HG03066 (cell line): ENCODE measurements at regions not wholly inside any gene's neighbourhood (a gene's known extent, or its start where the extent isn't known, plus 50 kb on each side); places are given as distances from the start of the nearest gene placed in this dataset.

Source experiments
- ATAC-seq: cut with Tn5 transposase; IDR thresholded peaks from one replicate; pipeline ENCODE4 v1.9.1; 2021; ENCODE audit warnings: low read depth; ENCODE audit not compliant: unreplicated experiment

DNA sequence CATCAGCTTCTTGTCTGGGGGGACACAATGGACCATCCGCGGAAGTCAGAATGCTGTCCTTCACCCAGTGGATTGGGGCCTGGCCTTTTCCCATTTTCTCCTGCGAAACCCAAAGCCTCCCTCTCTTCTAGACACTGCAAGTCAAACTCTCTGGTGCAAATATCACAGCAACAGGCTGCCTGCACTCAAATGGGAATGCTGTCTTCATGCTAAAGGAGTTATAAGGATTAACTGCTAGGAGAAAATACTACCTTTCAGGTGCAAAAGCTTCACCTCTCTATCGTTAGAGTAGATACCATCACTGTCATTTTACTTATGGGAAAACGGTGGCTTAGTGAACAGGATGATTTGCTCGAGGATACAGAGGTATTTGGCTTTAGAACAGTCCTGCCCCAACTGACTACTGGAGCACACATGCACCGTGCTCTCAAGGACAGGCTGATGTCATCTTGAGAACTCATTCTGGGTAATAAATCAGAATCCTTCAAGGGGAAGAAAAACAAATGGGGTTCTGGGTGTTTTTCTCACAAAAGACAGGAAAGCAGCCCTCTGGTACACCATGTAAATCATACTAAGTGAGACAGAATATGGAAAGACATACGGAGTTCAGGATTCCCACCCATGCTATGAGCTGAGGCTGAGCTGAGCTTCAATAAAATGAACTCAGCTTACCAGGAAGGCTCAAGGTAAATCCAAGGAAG, 100.9 kb downstream of the SAMD9 start:
- ATAC-seq: no peak

DNA sequence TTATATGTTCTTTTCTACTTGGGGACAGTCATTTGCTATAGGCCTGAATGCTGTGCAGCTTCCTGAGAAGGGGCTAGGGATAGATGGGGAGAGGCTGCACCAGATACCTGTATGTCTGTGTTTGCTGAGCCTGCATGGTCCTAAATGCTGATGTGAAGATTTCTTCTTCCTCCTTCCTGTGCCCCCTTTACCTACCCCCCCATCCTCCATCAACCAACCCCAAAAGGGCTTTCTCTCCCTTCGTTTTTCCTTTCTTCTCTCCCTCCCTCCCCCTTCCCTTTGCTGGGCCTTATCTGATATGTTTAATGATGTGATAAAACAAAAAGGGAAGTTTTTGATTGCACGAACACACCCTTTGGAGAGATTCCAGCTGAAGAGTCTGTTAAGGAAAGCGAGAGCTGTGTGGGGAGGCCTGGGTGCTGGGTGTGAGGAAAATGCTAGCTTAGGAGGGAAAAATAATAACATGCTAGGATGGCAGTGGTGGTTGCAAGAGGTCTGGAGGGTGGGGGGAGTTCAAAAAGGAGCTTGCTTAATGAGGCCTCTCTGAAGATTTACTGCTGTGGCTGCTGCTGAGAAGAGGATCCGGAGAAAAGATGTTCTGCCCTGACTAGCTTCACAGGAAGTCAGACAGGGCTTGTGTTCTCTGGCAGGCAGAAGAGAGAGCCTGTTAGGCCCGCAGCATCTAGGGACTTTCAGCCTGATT, 101.8 kb downstream of the SAMD9 start:
- ATAC-seq: no peak

DNA sequence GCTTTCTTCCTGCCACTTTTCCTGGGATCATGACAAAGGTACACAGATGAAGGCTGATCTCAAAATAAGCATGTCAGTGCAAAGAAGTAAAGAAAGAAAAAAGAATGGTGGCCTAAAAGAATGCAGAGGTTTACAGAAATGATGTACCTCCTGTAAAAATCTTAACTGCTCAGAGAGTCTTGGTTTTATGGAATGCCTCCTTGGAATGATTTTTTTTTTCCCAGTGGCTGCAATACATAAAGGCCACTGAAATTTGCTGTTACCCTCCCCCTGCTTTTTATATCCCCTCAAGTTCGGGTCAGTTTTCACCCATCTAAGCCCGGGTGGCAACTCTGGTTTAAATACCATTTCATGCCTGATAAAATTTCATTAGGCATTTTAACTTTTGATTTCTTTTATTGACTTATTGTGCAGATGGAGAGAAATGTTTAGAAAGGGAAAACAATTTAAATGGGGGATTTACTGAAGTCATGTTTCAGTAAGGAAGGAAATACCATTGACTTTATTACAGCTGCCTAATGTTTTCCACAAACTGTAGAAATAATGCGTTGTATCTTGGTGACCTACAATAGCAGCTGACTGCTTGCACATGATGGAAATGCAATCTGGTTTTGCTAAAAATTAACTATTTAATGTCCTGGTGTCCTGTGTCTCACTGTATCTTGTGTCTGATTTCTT, 102.5 kb downstream of the SAMD9 start:
- ATAC-seq: no peak

DNA sequence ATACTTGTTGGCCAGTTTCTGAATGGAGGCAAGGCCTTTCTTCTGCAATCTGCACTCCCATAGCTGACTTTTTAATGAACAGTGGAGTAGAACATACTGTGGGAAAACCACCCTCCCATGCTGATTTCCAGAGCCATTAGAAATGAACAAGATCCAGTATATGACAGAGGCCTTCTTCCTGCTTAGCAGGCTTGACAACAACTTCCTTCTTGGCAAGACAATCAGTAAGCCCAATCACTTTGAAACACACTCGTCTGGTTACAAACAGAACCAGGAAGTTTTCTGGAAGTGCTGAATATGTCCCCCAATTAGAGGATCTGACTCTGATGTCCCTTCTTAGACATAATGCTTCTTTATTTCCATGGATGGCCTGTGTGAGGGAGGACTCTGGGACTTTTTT, 103.4 kb downstream of the SAMD9 start:
- ATAC-seq: no peak

DNA sequence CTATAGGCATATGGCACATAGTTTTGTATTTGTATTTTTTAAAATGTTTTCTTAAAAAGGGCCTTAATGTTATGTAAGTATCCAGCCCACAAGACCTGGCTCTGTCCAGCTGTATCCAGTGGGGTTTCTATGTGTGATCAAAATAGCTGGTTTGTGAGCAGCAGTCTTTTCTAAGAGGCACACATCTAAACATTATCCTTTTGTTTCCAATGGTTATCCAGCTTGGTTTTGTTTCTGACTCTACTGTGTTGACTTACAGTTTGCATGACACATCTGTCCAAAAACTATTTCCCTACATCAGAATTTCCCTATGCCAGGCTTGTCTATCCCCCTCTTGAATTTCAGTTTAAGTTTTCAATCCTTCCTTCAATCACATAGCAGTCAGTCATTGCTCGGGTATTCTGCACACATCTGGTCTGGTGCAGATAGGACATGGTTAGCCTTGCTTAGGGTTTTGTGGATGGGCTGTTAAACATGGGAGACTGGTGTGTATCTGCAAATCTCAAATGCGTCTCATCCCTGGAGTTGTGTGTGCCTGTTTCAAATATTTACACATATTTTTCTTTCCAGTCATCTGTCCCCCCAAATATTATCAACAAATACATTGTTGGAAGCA, 104.2 kb downstream of the SAMD9 start:
- no peak for ATAC-seq

DNA sequence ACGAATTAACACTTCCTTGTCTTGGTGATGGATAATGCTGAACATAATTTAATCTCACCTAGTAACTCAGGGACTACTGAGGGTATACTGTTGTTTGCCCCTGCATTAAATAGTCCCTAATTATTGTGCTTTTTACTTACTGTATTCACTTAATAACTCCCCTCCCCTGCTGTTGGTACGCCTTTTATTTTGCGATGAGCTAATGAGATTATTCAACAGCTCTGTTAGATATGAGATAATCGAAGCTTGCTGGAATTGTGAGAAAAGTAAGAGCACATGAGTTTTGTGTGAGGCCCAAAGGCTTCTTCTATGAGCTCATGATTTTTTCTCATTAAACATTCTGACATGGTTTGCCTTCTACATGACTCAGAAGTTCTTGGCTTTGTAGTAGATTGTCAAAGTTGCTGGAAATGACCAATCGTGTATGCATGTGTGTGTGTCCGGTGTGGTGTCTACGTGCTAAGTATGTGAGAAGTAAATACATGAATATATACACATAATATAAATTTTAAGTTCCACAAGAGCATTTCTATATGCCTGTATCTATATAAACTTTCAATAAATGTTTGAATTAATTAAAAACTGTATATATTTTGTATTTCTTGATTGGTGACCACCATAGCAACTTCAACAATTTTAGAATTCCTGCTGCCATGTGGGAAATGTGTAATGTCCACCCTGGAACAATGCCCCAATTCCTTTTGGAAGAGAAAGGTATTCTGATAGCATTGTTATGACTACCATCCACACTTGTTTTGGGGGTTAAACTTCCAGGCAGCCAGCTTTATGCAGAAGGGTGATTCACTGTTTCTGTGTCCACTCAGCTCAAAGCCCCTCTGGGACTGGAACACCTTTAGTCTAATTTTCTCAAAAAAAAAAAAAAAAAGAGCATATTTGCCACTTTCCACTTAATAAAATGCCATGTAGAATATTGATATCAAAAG, 106.2 kb downstream of the SAMD9 start:
- ATAC-seq: no peak

DNA sequence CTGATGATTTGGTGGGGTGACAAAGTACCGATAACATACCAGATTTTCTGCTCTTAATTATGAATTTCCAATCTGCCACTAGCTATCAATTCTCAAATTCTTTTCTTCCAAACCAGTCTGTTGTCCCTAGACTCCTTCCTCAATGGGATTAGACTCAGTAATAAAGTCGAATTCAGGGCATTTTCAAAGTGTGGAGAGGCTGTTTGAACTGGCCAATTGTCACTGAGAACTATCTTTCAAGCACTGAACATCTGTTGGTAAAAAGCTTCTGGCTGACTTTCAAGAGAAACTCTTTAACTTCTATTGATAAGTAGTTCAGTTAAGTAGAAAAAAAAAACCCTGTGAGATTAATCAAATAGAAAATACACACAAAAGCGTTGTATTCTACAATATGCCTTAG, 108.9 kb downstream of the SAMD9 start:
- no peak for ATAC-seq

DNA sequence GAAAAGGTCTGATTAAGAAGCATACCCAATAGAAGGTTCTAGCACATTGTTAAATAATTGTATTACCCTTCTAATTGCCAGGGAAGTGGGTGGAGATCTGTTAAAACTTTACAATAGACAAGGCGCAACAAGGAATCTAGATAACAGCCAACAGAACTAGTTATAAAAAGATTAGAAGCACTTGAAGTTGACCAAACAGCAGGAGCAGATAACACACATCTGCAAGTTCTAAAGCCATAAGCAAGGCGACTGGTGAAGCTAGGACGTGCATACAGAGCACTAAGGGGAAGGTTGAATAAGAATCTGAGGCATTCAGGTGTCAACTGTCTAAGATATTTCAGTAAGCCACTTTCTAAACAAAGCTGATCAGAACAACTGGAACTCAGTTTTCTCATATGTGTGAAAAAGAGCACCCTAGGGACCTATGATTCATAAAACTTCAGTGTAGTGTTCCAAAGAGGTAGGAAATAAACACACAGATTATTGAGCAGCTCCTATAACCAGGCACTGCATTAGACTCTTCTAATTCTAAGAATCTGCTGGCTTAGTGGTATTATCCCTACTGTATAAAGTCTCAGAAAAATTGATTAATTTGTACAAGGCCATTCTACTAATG, 111.2 kb downstream of the SAMD9 start:
- ATAC-seq: no peak

DNA sequence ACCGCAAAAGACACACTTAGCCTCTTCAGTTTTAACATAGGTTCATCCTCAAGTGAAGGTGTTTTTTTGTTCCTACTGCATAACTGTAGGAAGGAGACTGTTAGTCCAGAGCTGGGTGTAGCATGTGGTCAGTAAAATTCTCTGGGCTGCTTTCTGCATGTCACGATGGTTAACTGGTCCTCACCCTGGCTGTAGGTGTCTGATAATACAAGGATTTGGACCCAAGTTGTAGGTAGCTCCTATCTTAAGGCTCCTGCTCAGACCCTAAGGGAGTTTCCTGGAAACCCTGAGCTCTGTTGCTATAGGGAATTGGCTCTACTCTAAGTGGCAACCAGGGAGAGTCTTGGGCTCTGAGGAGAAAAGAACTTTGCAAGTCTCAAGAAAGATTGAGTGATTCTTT, 112.9 kb downstream of the SAMD9 start:
- ATAC-seq: no peak

DNA sequence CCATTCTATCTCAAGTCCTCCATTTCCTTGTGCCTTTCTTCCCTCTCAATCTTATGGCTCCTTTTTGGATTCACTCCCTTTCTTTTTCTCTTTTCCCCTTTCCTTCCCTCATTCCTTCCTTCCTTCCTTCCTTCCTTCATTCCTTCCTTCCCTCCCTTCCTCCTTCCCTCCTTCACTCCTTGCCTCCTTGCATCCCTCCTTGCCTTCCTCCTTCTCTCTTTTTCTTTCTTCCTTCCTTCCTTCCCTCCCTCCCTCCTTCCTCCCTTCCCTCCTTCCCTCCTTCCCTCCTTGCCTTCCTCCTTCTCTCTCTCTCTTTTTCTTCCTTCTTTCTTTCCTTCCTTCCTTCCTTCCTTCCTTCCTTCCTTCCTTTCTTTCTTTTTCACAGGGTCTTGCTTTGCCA, 120.1 kb downstream of the SAMD9 start:
- no peak for ATAC-seq

DNA sequence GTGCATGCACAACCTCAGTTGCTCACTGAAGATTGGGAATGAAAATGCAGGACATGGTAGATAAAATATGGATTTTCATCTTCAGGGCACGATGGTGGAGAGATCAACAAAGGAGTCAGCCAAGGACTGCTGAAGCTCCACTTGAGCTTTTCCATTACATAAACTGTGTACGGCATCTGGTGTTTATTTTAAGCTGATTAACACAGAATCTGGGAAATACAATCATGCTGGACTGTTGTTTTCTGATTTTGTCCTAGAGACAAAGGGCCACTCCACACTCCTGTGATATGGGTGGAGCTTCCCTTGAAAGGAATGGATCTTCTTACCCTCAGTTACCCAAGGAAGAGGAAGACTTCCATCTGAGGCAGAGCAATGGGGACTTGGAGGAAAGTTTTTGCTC, 120.6 kb downstream of the SAMD9 start:
- no peak for ATAC-seq

DNA sequence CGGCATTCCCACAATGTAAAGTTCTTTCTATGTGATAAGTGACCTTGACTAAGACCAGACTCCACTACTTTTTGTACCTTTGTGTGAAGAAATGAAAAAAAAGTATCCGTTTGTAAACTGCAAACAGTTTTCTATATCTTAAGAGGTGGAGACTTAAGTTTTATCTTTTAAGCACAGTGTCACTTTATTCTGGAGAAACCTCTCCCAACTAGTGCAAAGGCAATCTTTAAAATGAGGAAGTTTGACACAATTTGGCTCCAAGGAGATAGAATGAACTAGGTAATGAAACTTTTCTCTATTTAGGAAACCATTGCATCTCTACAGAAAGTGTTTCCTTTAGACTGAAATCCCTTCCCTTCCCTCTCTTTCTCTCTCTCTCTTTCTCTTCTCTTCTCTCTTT, 122.9 kb downstream of the SAMD9 start:
- ATAC-seq: no peak

DNA sequence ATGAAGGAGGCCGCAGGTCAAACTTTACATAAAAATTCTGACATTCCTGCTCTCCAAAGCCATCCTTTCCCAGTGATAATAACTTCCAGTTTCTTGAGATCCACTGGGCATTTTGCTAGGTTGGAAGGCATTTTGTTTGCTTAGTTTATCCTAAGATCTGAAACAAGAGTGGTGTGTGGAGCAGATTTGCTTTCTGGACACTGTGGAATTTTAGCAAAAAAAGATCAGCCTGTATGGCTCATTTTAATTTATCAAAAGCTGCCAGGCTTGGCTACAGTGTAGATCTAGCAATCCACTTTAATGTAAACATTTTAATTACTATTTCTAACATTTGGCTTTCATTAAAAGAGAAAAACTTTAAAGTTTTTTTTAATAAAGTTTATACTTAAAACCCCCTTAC, 124.8 kb downstream of the SAMD9 start:
- no peak for ATAC-seq

DNA sequence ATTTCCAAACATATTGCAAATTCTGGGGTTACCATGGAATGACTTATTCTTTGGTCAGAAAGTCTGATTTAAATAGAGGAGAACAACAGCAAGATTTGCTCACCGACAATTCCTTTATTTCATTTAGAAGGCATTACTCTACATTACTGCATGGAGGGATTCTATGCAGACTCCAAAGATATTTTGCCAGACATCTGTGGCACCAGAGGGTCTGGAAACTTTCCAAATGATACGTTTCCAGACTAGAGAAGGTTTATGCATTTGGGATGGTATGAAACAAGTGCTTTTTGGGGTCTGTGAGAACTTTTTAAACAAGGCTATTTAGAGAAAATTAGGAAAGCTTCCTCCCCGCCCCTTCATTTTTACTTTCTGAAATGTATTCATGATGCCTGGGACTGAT, 125.3 kb downstream of the SAMD9 start:
- ATAC-seq: no peak

DNA sequence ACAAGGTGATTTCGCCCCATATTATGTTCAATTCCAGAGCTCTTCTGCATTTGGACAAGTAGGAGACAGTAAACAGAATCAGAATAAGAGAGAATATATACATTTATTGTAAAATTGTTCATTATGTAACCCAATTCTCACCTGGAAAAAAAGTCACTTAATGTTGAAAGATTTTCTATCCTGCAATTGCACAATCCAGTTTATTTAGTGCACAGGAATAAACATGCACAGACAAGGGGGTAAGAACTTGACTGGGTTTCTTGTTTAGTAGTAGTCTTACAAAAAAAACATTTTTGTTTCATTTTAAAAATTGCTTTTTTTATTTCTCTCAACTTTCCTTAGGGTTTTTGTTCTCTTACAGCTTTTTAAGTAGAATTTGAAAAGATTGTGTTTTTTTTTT, 126.6 kb downstream of the SAMD9 start:
- ATAC-seq: no peak

DNA sequence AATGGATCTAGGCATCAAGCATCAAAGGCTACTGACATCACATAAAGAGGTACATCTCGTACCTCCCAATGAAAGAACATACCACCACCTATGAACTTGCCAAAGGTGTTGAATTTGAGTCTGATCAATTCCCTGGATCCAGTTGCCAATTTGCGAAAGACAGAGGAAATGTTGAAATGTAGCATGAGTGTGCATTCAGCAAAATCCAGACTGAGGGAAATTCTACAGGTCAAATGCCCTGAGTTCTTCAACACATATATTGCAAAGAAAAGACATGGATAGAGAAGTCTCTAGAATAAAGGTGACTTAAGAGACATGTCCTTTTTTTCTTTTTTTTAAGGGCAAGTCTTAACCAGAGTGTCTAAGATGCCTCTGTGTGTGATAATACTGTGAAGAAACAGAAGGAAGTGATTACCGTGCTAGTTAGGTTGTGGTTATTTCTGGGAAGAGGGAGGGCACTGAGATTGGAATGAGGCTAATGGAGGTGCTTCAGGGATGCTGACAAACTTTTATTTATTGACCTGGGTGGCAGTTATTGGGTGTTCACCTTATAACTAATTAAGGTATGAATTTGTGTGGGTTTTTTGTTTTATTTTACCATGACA, 128.7 kb downstream of the SAMD9 start:
- no peak for ATAC-seq

DNA sequence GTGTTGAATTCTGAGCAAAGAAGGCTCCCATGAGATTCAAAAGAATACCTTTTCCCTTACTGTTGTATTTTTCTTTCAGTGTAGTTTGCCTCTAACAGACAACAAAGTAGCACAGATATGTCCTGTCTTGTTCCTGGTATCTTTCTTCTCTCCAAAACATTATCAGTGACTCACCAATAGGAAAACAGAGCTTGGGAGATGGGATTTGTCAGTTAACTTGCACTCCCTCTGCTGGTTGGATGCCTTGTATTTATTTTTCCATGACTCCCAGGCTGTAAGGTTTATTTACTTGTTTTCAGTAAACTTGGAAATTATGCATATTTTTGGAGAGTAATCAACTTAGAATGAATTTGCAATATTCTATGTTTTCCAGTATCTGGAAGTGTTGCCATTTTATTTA, 129.7 kb downstream of the SAMD9 start:
- ATAC-seq: no peak

DNA sequence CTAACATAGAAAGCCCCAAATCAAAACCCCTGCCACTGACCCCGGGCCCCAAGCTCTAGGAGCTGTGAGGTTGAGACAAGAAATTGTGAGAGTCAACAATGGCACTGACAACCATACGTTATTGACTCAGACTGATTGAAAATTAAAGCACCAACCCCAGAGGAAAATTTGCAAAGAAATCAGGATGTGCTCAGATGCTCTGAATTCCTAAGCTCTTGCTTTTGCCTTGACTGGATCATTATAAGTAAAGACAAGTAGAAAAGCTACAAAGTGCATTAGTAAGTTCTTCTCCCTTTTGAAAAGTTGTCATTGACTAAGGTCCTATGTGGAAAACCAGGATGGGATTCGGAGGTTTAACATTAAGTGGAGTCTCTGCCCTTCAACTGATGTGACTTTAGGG, 130.2 kb downstream of the SAMD9 start:
- no peak for ATAC-seq

DNA sequence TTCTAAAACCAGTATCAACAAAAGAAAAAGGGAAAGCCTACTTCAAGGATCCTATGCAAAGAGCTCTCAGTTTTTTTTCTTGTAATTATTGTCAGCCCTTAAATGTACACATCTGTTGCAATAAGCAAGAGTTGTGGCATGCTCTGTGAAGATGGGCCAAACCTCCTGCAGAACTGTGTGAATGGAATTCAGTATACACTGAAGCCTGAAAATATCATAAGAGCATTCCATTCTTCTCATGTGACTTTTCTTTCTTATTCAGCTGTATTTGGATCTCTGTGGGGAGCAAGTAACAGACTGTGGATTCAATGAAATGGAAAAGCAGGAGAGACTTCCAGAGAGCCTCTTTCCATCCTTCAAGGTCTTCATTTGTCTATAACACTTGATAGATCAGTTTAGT, 130.7 kb downstream of the SAMD9 start:
- no peak for ATAC-seq

DNA sequence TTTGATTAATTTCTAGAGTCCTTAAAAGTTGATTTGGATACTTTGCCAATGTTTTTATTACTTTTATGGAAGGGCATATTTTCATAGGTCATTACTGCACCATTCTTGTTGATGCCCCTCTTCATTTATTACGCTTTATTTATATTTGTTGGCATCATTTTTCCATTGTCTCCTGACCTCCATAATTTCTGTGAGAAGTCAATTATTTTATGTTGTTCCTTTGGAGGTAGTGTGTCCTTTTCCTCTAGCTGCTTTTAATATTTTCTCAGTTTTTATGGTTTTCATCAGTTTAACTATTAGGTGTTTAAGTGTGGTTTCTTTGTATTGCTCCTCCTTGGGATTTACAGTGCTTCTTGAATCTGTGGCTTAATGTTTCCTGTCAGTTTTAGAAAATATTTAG, 134.9 kb downstream of the SAMD9 start:
- no peak for ATAC-seq
